Bone marrow (tissue), 2 donors: ENCODE measurements at regions not wholly inside any gene's neighbourhood (a gene's known extent, or its start where the extent isn't known, plus 50 kb on each side); places are given as distances from the start of the nearest gene placed in this dataset.
A peak's percentile ranks its signal among the peaks of the same experiment; 100 is the strongest.
"Not testable (repeated sequence)": the region's sequence is repeated elsewhere in the genome, so short reads cannot be mapped to it uniquely, and the experiment has no call there.

Source experiments
- DNase-seq, 2 donors: peaks; one replicate each; lab custom pipeline; 2025; lab: John Stamatoyannopoulos, UW

DNA sequence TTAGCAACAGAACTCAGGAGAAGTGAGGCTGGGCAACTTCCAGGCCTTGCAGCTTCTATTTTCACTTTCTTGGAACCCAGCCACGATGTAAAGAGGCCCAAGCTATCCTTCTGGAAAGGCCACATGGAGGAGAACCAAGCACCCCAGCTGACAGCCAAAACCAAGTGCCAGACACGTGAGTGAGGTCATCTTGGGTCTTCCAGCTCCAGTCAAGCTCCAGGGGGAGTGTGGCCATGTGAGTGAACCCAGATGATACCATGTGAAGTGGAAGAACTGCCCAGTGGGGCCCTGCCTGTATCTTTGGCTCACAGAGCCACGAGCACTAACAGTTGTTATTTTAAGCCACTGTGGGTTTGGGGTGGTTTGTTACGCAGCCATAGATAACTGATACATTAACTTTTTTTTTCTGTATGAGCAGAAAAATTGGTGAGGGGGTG lies 126.8 kb upstream of the MAP1LC3B2 start:
- DNase-seq = no peak

GRCh38 chr12:116433249-116433648 lies 125.9 kb upstream of the MAP1LC3B2 start:
- no peak for DNase-seq

- DNase-seq = peak in 1 of 2 donors; percentile 9
Observed at GRCh38 chr12:116434155-116435011, 124.8 kb upstream of the MAP1LC3B2 start.

DNA sequence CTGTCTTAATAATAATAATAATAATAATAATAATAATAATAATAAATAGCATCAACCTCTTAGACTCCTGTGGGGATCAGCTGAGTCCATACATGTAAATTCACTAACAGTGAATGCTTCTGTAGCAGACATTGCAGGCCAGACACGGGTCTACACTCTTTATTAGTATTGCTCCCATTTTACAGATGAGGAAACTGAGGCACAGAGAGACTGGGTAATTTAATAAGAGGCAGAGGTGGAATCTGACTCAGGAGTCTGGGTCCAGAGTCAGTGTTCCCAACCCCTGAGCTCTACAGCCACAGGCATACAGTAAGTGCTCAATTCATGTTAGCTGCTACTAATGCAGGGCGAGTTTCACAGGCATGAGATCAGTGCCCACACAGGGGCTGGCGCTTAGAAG lies 123.2 kb upstream of the MAP1LC3B2 start:
- DNase-seq = no peak

- no peak for DNase-seq
Observed at GRCh38 chr12:116436561-116437249, 122.5 kb upstream of the MAP1LC3B2 start.

- DNase-seq = no peak
Observed at GRCh38 chr12:116441292-116441691, 117.9 kb upstream of the MAP1LC3B2 start.

DNA sequence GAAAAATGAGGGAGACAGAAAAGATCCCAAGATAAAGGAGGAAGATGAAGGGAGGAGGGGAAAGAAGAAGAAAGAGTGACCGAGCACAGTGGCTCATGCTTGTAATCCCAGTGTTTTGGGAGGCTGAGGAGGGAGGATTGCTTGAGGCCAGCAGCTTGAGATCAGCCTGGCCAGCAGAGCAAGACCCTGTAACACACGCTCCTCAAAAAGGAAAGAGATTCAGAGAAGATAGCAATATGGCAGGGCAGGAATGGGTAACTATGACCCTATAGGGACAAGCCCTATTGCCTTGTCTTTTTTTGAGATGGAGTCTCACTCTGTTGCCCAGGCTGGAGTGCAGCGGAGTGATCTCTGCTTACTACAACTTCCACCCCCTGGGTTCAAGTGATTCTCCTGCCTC lies 116.9 kb upstream of the MAP1LC3B2 start:
- no peak for DNase-seq

DNA sequence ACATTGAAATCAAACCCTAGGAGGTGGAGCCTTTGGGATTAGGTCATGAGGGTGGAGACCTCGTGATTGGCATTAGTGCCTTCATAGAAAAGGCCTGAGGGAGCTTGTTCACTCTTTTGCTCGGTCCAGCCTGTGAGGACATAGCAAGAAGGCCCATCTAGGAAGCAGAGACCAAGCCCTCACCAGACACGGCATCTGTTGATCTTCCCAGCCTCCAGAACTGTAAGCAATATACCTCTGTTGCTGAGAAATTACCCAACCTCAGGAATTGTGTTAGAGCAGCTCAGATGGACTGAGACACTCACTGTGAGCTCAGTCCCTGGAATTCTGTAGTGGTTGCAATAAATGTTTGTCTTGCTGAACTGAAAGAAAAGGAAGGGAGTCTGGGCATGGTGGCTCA lies 116.2 kb upstream of the MAP1LC3B2 start:
- no peak for DNase-seq

DNA sequence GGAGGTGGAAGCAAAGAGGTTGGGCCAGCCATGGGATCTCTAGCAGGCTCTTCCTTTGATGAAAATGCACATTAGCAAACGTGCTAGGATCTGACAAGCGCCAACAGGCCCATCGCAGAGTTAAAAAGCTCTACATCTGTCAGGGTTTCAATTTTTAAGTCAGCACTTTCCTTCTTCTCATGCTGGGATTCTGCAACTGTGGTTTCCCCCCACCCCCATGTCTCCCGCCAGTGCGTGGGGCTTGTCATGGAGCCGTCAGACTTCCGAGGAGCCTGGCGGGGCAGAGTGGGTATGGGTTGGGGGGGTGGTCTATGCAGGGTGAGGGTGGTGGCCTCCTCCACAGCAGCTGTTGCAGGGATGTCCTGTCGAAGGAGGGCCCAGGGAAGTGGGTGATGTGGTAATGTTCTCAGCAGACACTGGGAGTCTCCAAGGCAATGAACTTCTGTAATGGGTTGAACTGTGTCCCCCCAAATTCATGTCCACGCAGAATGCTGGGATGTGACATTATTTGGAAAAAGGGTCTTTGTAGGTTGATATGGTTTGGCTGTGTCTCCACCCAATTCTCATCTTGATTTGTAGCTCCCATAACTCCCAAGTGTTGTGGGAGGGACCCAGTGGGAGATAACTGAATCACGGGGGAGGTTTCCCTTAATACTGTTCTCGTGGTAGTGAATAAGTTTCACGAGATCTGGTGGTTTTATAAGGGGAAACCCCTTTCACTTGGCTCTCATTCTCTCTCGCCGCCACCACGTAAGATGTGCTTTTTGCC lies 115.2 kb upstream of the MAP1LC3B2 start:
- peak; percentile 18 to 93 for DNase-seq

DNA sequence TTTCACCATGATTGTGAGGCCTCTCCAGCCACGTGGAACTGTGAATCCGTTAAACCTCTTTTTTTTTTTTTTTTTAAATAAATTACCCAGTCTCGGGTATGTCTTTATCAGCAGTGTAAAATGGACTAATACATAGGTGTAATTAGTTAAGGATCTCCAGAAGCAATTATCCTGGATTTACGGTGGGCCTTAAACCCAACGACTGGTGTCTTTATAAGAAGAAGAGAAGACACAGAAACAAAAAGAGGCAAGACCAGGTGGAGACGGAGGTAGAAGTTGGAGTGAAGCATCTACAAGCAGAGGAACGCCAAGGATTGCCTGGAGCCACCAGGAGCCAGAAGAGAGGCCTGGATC lies 114.6 kb upstream of the MAP1LC3B2 start:
- no peak for DNase-seq

DNA sequence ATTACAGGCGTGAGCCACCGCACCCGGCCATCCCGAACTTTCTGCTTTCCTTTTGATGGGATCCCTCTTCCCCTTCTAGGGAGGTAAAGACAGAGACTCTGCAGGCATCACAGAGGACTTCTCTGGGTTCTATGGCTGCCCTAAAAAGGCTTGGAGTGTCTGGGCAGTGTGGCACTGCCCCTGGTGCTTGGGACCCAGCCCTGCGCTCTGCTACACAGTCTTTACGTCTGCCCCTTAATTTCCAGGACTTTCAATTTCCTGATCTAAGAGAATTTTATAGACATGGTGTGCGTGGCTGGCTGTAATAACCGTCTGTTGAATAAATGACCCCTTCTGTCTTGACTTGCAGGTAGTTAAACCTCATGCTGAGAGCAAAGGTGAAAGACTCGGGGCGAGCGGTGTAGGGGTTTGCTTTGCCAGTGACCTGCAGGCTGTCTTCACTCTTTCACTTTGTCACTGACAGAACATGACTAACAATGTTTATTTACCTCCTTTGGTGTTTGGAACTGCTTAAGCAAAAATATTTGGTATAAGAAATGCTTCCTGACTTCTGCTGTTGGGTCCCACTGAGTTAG lies 110.9 kb upstream of the MAP1LC3B2 start:
- DNase-seq = no peak

DNA sequence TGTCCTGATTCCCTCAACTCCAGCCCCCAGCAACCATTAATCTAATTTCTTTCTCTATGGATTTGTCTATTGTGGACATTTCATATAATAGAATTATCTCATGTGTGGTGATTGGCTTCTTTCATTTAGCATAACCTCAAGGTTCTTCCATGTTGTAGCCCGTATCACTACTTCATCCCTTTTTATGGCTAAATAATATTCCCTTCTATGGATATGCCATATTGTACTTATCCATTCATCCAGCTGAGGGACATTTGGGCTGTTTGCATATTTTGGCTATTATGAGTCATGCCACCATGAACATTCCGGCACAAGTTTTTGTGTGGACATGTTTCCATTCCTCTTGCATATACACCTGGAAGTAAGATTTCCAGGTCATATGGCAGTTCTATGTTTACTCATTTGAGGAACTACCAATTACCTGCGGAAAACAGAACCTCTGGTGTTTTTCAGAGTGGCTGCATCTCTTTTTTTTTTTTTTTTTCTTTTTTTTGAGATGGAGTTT lies 108.7 kb upstream of the MAP1LC3B2 start:
- DNase-seq = no peak

DNA sequence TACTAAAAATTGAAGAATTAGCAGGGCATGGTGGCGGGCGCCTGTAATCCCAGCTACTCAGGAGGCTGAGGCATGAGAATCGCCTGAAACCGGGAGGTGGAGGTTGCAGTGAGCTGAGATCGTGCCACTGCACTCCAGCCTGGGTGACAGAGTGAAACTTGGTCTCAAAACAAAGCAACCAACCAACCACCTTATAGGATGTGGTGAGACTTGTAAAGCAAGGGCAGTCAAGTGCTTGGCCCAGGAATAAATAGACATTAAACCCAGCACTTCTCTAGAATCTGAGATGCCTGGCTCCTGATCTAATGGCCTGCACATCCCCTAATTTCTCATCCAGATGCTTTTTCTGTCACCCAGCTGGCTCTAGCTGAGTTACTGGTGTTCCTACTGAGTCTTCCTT lies 106.2 kb upstream of the MAP1LC3B2 start:
- DNase-seq = not testable (repeated sequence)

DNA sequence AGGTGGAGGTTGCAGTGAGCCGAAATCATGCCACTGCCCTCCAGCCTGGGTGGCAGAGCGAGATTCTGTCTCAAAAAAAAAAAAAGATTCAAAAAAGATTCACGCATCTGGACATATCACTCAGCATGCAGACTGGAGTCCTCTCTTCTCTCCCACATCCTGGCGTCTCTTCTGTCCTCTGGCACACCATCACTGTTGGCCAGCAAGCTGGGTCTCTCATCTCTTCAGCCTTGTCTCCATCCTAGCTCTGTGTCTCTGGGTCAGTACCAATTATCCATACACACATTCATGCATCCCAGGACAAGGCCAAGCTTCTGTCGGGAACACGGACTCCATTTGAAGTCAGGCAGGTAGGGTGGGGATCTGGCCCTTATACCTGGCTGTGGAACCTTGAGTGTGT lies 105.5 kb upstream of the MAP1LC3B2 start:
- DNase-seq = no peak

DNA sequence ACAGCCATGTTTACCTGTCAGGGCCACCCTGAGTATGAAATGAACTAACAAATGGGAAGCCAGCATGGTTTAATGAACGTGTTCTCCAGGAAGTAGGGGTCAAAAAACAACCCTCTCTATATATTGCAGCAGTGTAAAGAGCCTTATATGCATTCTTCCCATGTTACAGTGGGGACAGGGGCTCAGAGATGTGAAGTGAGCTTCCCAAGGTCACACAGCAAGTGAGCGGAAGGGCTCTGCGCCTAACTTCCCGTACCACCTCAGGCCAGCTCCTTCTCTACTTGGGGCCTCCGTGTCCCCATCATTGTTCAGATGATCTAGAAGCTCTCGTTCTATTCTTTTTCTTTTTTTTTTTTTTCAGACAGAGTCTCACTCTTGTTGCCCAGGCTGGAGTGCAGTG lies 105.1 kb upstream of the MAP1LC3B2 start:
- DNase-seq = no peak

DNA sequence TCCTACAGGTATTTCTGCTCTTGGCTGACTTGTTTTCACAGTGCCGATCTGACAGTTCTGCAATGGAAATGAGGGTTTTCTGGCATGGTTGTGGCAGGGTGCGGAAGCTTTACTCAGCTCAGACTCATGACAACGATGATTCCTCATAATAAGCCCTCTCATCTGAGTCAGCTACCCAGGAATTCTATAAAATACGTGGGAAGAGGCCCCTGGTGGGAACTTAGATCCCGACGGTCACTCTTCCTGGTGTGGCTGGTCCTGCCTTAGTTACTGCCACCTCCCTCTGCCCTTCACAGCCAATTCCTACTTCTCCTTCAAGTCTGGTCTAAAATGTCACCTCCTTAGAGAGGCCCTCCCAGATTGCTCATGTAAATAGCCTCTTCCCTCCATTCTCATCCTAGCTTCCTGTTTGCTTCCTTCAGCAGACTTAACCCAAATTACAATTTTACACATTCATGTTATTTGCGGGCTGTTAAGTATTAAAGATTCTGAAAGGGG lies 104.2 kb upstream of the MAP1LC3B2 start:
- no peak for DNase-seq

DNA sequence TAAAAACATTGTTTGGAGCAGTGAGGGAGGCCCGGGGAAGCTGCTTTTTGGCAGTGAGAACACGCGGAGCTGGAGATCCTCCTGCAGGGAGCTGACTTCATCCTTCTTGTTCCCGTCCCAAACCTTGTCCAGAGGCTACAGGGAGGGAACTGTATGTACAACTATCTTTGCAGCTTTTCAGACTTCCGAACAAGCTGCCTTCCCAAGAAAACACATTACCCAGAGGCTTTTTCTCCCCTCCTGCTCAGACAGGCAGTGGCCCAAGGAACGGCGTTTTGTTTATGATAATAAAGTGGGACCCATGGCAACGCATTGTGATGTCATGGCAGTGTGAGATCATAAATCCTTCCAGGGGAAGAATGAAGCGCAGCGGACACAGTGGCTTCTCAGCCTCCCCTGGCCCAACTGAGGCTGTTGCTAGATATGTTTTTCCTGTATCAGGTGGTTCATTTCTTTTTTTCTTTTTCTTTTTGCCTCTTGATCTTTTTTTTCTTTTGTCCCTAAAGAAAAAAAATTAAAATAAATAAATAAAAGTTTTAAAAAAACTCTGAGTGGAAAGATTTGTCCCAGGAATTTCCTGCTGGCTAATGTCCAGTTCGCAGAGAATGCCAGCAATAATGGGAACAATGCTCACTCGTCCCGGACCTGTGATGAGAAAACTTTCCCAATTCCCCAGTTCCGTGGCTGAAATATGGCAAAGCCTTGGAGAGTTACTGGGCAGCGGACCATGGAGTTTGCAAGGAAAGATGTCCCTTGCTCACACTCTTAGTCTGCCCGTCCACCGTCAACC lies 103.4 kb upstream of the MAP1LC3B2 start:
- DNase-seq = no peak

- no peak for DNase-seq
Observed at GRCh38 chr12:116456330-116457082, 102.7 kb upstream of the MAP1LC3B2 start.

GRCh38 chr12:116458492-116458891 lies 100.7 kb upstream of the MAP1LC3B2 start:
- no peak for DNase-seq
